IMR-90 (cell line): ENCODE measurements at regions not wholly inside any gene's neighbourhood (a gene's known extent, or its start where the extent isn't known, plus 50 kb on each side); places are given as distances from the start of the nearest gene placed in this dataset.

Experiments used
- ATAC-seq: fragments of 200-7000 bp; cut with Tn5 transposase; 2 replicates; pipeline ENCODE4 v1.9.1; 2020; ENCODE audit warnings: low read depth, mild to moderate bottlenecking, moderate library complexity
- BruUV-seq: library from RNA; stranded (reverse); fragments of 400-500 nt; replicated peaks from 2 replicates; lab custom pipeline; 2021; lab: Mats Ljungman, UMichigan
- CTCF ChIA-PET: fragments of 300-600 bp; formaldehyde crosslinking; extraction: SDS; loops from one replicate; lab custom pipeline; 2021; ENCODE audit warnings: antibody characterized with exemption; lab: Yijun Ruan, JAX
- POLR2A ChIA-PET: fragments of 300-600 bp; sonication (Branson Sonifier 250); formaldehyde crosslinking; loops from one replicate; lab custom pipeline; 2022; ENCODE audit warnings: antibody characterized with exemption; ENCODE audit not compliant: unreplicated experiment; lab: Charles Lee
- DNase-seq: peaks from one replicate; pipeline ENCODE4 v3.0.0; 2013
- H2AFZ ChIP-seq: replicated peaks from 2 replicates; pipeline ENCODE3; 2013; ENCODE audit warnings: low read length, mild to moderate bottlenecking; ENCODE audit not compliant: poor library complexity
- H2AK5ac ChIP-seq: 2 replicates; pipeline ENCODE4 v1.6.1; 2013; ENCODE audit warnings: low read depth, low read length, inconsistent platforms
- H2AK9ac ChIP-seq: replicated peaks from 2 replicates; pipeline ENCODE3; 2013; ENCODE audit warnings: mild to moderate bottlenecking, low read depth, low read length, moderate library complexity; ENCODE audit not compliant: poor library complexity
- H2BK120ac ChIP-seq: 2 replicates; pipeline ENCODE4 v1.6.1; 2013; ENCODE audit warnings: low read depth, low read length, inconsistent platforms
- H2BK15ac ChIP-seq: 3 replicates; pipeline ENCODE4 v1.6.1; 2013; ENCODE audit warnings: low read depth, low read length, inconsistent platforms
- H2BK20ac ChIP-seq: 2 replicates; pipeline ENCODE4 v1.6.1; 2013; ENCODE audit warnings: low read depth, mild to moderate bottlenecking, inconsistent platforms, low read length, moderate library complexity
- H2BK5ac ChIP-seq: 2 replicates; pipeline ENCODE4 v1.6.1; 2013; ENCODE audit warnings: mild to moderate bottlenecking, low read depth, low read length, inconsistent platforms; ENCODE audit not compliant: poor library complexity, severe bottlenecking
- H3K14ac ChIP-seq: replicated peaks from 2 replicates; pipeline ENCODE4 v1.6.1; 2013; ENCODE audit warnings: low read depth, low read length, inconsistent platforms
- H3K18ac ChIP-seq: 2 replicates; pipeline ENCODE4 v1.6.1; 2013; ENCODE audit warnings: low read depth, low read length, control low read depth
- H3K23ac ChIP-seq: 2 replicates; pipeline ENCODE4 v1.6.1; 2013; ENCODE audit warnings: low read depth, low read length, inconsistent platforms
- H3K27ac ChIP-seq: 2 replicates; pipeline ENCODE4 v1.5.1; 2013; ENCODE audit warnings: mild to moderate bottlenecking, control low read depth, low read length; ENCODE audit not compliant: insufficient read depth
- H3K27me3 ChIP-seq: 2 replicates; pipeline ENCODE4 v1.6.1; 2013; ENCODE audit warnings: low read length; ENCODE audit not compliant: control insufficient read depth, insufficient read depth
- H3K36me3 ChIP-seq: 2 replicates; pipeline ENCODE4 v1.6.1; 2013; ENCODE audit warnings: low read length, mixed read lengths; ENCODE audit not compliant: control insufficient read depth, insufficient read depth
- H3K4ac ChIP-seq: 2 replicates; pipeline ENCODE4 v1.6.1; 2013; ENCODE audit warnings: low read depth, low read length, inconsistent platforms
- H3K4me1 ChIP-seq: 2 replicates; pipeline ENCODE4 v1.6.1; 2013; ENCODE audit warnings: low read length, mixed read lengths; ENCODE audit not compliant: control insufficient read depth, insufficient read depth
- H3K4me2 ChIP-seq: 2 replicates; pipeline ENCODE4 v1.6.1; 2013; ENCODE audit warnings: low read depth, mild to moderate bottlenecking, control low read depth, low read length, moderate library complexity
- H3K4me3 ChIP-seq: 2 replicates; pipeline ENCODE4 v1.5.1; 2013; ENCODE audit warnings: low read depth, mild to moderate bottlenecking, control low read depth, low read length, moderate library complexity; ENCODE audit not compliant: insufficient read depth
- H3K56ac ChIP-seq: 2 replicates; pipeline ENCODE4 v1.6.1; 2013; ENCODE audit warnings: low read length, inconsistent platforms; ENCODE audit not compliant: insufficient read depth; ENCODE audit errors: extremely low read depth
- H3K79me1 ChIP-seq, 2 experiments: 2 replicates each; pipeline ENCODE4 v1.6.1; 2013; ENCODE audit warnings: low read length in 2 of 2, inconsistent platforms in 1 of 2, low read depth in 1 of 2
- H3K9ac ChIP-seq: 2 replicates; pipeline ENCODE4 v1.6.1; 2013; ENCODE audit warnings: low read depth, low read length, control low read depth
- H3K9me1 ChIP-seq: 2 replicates; pipeline ENCODE4 v1.6.1; 2013; ENCODE audit warnings: low read length, inconsistent platforms; ENCODE audit not compliant: insufficient read depth
- H3K9me3 ChIP-seq: 2 replicates; pipeline ENCODE4 v1.6.1; 2013; ENCODE audit warnings: low read length; ENCODE audit not compliant: control insufficient read depth, insufficient read depth
- H4K20me1 ChIP-seq: 2 replicates; pipeline ENCODE4 v1.6.1; 2013; ENCODE audit warnings: low read length, inconsistent platforms; ENCODE audit not compliant: insufficient read depth
- H4K5ac ChIP-seq: 2 replicates; pipeline ENCODE4 v1.6.1; 2013; ENCODE audit warnings: mild to moderate bottlenecking, low read depth, low read length, control low read depth
- H4K8ac ChIP-seq, 2 experiments: 2 replicates each; pipeline ENCODE4 v1.6.1; 2013; ENCODE audit warnings: low read depth in 2 of 2, low read length in 2 of 2, control low read depth in 1 of 2, inconsistent platforms in 1 of 2
- H4K91ac ChIP-seq: 2 replicates; pipeline ENCODE4 v1.6.1; 2013; ENCODE audit warnings: low read depth, low read length, inconsistent platforms; ENCODE audit not compliant: insufficient read depth
- MAFK ChIP-seq: IDR thresholded peaks from 2 replicates; pipeline ENCODE4 v1.6.1; 2012; ENCODE audit warnings: low read depth, low read length, improper control_type of control experiment
- MAZ ChIP-seq: IDR thresholded peaks from 2 replicates; pipeline ENCODE4 v1.6.1; 2012; ENCODE audit warnings: low read depth, mild to moderate bottlenecking, low read length, improper control_type of control experiment, moderate library complexity, borderline replicate concordance
- MXI1 ChIP-seq: IDR thresholded peaks from 2 replicates; pipeline ENCODE4 v1.6.1; 2012; ENCODE audit warnings: low read depth, mild to moderate bottlenecking, low read length, moderate library complexity, borderline replicate concordance
- POLR2A ChIP-seq: IDR thresholded peaks from 2 replicates; pipeline ENCODE4 v1.6.1; 2012; ENCODE audit warnings: mild to moderate bottlenecking, low read depth, low read length
- RAD21 ChIP-seq: IDR thresholded peaks from 2 replicates; pipeline ENCODE4 v1.6.1; 2012; ENCODE audit warnings: low read length, improper control_type of control experiment
- RCOR1 ChIP-seq: IDR thresholded peaks from 2 replicates; pipeline ENCODE4 v1.6.1; 2012; ENCODE audit warnings: mild to moderate bottlenecking, low read length, improper control_type of control experiment; ENCODE audit not compliant: insufficient replicate concordance
- WGBS, 2 experiments: methylation state at CpG; one replicate each; pipeline versions ENCODE4 v1.1.5 to v1.1.7; 2013; ENCODE audit warnings: missing lambda C conversion rate in 2 of 2; ENCODE audit not compliant: insufficient read length in 1 of 2; ENCODE audit errors: extremely low coverage in 2 of 2; 5-methylcytosine and 5-hydroxymethylcytosine counted together
- dilution Hi-C: fragments of 300-500 bp; cut with HindIII; formaldehyde crosslinking; loops from one replicate; pipeline ENCODE4 v1.14.3; 2018; ENCODE audit warnings: low sequenced_read_pairs; ENCODE audit not compliant: unreplicated experiment
- in situ Hi-C: fragments of 300-500 bp; cut with MboI; formaldehyde crosslinking; loops from 3 replicates; pipeline ENCODE4 v1.14.3; 2019; ENCODE audit warnings: low sequenced_read_pairs, inconsistent platforms, mixed read lengths
- intact Hi-C: fragments of 100-400 bp; cut with micrococcal nuclease; formaldehyde crosslinking; loops from 2 replicates; pipeline ENCODE4 v1.10.0; 2022
- TF ChIP-seq, protein P1 (sequence below): fragments of 150-350 bp; IDR thresholded peaks from 2 replicates; pipeline ENCODE4 v1.6.1; 2017; ENCODE audit warnings: mild to moderate bottlenecking, antibody characterized with exemption, low read length, low read depth

DNA sequence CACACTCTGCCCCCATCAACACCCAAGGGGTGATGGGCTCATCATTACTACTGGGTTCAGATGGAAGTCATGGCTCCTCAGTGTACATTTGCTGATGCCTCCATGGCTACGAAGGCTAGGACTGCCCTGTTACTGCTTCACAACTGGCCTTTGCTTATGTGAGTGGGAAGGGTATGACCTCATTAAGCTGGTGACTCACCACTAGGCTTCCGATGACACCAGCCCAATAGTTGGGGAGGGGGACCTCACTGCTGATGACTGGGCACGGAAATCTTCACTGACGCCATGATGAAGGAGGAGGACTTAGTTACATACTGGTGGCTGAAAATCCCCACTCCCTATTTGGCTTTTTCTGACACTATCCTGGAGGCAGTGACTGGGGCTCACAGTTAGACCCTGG lies 263.2 kb downstream of the CMPK2 start:
- ChIA-PET POLR2A (no interaction called here), CTCF (no interaction called here)
- H2BK15ac ChIP-seq: no peak overlapping the region
- no peak overlapping the region for H2AK9ac ChIP-seq
- H3K4me1 ChIP-seq: no peaks in the 10 kb centered on the region
- H3K4ac ChIP-seq: no peak overlapping the region
- no peak overlapping the region for H3K9ac ChIP-seq
- no peak overlapping the region for H3K18ac ChIP-seq
- H2BK5ac ChIP-seq: no peak overlapping the region
- dilution Hi-C loops (no loop called here), intact Hi-C loops (no loop called here), in situ Hi-C loops (no loop called here)
- no peak overlapping the region for H3K56ac ChIP-seq
- BruUV-seq: no TSS peak
- H3K9me1 ChIP-seq: no peaks in the 10 kb centered on the region
- H3K79me1 ChIP-seq: no peaks in the 10 kb centered on the region
- no peak overlapping the region for H2AK5ac ChIP-seq
- H2AFZ ChIP-seq: peak overlapping the region; percentile 25
- peaks cover 3% of the 10 kb centered on the region; the same call in 1 of the 2 replicates for H3K9me3 ChIP-seq
- no peak overlapping the region for H3K4me3 ChIP-seq
- no peak overlapping the region for H4K91ac ChIP-seq
- no peak overlapping the region for H4K8ac ChIP-seq
- DNase-seq (peak; percentile 2), ATAC-seq (no peak)
- no peaks in the 10 kb centered on the region for H4K20me1 ChIP-seq
- no peak overlapping the region for H3K4me2 ChIP-seq
- no CpG with 5 or more reads among the region's 4 CpGs for WGBS, 2 experiments
- no peaks in the 10 kb centered on the region for H3K27me3 ChIP-seq
- H3K27ac ChIP-seq: no peak overlapping the region
- no peak overlapping the region for H4K5ac ChIP-seq
- no peak overlapping the region for H2BK120ac ChIP-seq
- no peaks in the 10 kb centered on the region for H3K36me3 ChIP-seq
- no peak overlapping the region for H3K23ac ChIP-seq
- TF ChIP-seq MAZ: no peak
- TF ChIP-seq, protein P1, sequence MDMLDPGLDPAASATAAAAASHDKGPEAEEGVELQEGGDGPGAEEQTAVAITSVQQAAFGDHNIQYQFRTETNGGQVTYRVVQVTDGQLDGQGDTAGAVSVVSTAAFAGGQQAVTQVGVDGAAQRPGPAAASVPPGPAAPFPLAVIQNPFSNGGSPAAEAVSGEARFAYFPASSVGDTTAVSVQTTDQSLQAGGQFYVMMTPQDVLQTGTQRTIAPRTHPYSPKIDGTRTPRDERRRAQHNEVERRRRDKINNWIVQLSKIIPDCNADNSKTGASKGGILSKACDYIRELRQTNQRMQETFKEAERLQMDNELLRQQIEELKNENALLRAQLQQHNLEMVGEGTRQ: no peak
- TF ChIP-seq POLR2A: no peak
- TF ChIP-seq RAD21: no peak
- TF ChIP-seq RCOR1: no peak
- TF ChIP-seq MAFK: no peak
- no peak for TF ChIP-seq MXI1
- H2BK20ac ChIP-seq: no peak overlapping the region
- H3K14ac ChIP-seq: no peak overlapping the region
